GM19025 (cell line): ENCODE measurements at regions not wholly inside any gene's neighbourhood (a gene's known extent, or its start where the extent isn't known, plus 50 kb on each side); places are given as distances from the start of the nearest gene placed in this dataset.
"Not testable (repeated sequence)": the region's sequence is repeated elsewhere in the genome, so short reads cannot be mapped to it uniquely, and the experiment has no call there.

Experiments used
- ATAC-seq: cut with Tn5 transposase; IDR thresholded peaks from one replicate; pipeline ENCODE4 v1.9.1; 2021; ENCODE audit warnings: mild to moderate bottlenecking, low read depth, moderate library complexity; ENCODE audit not compliant: unreplicated experiment

DNA sequence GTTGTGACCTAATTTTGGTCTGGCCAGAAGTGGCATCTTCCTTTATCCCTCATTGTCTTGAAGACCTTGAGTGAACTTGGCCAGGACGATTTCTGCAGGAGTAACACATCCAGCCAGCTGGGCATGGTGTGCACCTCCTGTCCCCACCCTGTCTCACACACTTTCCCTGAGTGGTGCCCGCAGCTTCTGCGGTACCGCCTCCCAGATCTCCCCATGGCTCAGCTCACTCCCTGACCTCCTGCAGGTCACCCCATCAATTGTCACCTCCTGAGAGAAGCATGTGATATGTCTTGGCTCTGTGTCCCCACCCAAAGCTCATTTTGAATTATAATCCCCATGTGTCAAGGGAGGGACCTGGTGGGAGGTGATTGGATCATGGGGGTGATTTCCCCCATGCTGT, 50.2 kb upstream of the TP53I11 start:
- ATAC-seq, result no peak

DNA sequence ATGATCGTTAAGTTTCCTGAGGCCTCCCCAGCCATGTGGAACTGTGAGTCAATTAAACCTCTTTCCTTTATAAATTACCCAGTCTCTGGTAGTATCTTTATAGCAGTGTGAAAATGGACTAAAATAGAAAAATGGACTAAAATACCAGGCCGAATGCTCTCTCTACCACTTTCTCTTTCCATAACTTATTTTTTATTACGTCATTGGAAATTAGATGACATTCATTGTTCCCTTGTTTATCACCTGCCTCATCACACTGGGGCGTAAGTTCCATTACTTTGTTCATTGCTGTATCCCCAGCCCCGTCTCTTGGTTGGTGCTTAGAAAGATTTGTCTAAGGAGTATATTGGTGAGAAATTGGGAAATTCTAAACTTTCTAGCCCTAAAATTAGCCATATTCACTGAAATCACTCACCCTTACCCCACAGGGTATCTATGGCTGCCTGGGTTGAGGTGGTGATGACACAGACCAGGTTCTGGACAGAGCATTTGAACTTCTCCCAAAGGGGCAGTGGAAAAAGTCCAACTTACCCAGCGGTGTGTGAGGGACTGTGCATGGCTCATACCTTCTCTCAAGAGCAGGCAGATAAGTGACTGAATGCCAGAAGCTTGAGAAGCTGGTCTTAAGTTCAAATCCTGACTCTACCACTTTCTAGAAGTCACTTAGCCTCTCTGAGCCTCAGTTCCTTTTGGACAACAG, 50.9 kb upstream of the TP53I11 start:
- no peak for ATAC-seq

DNA sequence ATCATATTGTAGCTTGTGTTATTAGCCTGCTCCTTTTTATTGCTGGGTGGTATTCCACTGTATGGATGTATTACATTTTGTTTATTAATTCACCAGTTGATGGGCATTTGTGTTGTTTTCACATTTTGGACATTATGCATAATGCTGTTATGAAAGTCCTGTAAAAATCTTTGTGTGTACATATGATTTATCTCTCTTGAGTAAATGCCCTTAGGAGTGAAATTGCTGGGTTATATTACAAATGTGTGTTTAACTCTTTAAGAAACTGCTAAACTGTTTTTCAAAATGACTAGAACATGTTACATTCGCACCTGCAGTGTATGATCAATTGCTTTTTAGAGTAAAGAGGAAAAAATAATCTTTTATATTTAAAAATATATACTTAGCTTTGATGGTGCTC, 54.4 kb upstream of the TP53I11 start:
- no peak for ATAC-seq

DNA sequence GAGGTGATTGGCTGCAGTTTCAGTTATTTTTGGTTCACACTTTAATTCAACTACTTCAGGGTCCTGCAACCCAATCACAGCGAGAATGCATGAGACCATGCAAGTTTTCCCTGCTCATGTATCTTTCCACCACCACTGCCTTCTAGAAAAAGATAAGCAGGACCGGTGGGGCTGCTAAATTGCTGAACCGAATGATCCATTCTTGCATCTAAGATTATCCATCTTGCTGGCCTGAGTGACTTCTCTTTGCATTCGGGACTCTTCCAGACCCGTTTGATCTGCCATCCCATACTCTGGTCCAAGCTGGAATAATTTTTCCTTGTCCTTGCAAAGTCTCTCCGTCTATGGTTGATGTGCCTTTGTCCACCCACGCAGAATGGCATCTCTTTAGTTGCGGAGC, 56.3 kb upstream of the TP53I11 start:
- no peak for ATAC-seq

DNA sequence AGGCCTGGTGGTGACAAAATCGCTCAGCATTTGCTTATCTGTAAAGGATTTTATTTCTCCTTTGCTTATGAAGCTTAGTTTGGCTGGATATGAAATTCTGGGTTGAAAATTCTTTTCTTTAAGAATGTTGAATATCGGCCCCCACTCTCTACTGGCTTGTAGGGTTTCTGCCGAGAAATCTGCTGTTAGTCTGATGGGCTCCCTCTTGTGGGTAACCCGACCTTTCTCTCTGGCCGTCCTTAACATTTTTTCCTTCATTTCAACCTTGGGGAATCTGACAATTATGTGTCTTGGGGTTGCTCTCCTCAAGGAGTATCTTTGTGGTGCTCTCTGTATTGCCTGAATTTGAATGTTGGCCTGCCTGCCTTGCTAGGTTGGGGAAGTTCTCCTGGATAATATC, 65.3 kb upstream of the TP53I11 start:
- not testable (repeated sequence) for ATAC-seq

DNA sequence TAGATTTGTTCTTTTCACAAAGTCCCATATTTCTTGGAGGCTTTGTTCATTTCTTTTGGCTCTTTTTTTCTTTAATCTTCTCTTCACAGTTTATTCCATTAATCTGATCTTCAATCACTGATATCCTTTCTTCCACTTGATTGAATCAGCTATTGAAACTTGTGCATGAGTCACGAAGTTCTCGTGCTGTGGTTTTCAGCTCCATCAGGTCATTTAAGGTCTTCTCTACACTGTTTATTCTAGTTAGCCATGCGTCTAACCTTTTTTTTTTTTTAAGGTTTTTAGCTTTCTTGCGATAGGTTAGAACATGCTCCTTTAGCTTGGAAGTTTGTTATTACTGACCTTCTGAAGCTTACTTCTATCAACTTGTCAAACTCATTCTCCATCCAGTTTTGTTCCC, 65.8 kb upstream of the TP53I11 start:
- ATAC-seq, result not testable (repeated sequence)

DNA sequence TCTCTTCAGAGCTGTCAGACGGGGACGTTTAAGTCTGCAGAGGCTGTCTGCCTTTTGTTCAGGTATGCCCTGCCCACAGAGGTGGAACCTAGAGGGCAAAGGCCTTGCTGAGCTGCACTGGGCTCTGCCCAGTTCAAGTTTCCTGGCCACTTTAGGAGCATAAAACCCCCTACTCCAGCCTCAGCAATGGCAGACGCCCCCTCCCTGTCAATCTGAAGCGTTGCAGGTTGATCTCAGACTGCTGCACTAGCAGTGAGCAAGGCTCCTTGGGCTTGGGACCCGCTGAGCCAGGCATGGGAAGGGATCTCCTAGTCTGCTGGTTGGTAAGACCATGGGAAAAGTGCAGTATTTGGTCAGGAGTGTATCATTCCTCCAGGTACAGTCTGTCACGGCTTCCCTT, 66.6 kb upstream of the TP53I11 start:
- ATAC-seq, result no peak

DNA sequence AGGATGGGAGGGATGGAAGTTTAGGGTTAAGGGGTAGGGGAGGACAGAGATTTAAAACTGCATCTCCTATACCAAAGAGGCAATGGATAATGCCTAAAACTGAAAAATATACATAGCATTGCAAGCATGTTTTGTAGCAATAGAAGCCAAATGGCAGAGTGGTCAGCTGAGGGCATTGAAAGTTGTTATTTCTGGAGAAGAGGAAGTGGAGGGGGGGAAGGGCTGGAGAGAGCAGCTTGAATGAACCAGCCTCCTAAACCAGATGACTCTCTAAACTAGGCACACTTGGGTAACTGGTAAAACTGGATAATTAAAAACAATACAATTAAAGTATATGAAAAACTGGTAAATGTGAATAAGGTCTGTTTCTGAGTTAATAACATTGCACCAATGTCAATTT, 70.3 kb upstream of the TP53I11 start:
- no peak for ATAC-seq

DNA sequence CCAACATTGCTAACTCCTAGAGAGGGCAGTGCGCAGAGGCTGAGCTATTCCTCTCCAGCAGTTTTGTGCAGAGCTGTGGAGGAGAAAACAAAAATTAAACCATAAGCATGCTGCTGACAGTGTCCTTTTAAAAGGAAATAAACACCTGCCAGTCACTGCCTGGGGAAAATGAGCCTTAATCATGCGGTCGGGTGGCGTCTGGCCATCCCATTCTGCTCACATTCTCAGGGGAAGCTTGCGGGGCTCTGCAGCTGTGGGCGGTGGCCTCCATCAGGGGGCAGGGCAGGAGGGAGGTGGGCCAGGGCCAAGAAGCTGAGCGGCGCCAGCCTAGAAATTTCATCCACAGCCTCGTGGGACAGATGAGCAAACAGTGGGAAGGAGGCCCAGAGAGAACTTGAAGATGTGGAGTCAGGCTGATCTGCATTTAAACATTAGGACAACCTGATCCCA, 71.0 kb upstream of the TP53I11 start:
- no peak for ATAC-seq

DNA sequence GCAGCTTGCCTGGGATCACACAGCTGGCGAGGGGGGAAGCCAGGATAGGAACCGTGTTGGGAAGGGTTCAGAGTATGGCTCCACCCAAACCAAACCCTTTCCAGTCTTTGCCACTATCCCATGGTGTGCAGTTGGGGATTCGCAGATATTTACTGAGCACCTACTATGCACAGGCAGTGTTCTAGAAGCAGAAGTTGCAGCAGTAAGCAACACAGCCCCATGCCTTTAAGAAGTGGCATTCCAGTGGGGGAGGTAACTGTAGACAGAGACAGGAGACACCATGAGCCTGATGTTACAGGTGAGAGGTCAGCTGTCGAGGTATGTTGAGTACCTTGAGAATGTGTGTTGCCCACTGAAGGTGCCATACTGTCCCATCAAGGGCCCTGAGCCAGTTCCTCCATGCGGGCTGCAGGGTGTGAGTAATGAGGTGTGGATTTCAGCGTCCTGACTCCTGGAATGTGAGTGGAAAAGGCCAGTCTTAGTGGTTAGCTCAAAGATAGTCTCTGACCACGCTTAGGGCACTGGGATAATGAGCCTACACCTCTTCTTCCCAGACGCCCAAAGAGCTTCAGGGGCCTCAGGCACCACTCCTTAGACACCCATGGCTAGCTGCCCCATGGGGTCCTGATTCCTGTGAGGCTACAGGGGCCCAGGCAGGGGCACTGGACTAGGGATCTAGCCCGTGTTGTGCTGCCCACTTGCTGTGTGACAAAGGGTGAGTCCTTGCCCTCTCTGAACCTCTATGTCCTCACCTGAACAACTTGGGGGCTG, 71.8 kb upstream of the TP53I11 start:
- ATAC-seq, result no peak

DNA sequence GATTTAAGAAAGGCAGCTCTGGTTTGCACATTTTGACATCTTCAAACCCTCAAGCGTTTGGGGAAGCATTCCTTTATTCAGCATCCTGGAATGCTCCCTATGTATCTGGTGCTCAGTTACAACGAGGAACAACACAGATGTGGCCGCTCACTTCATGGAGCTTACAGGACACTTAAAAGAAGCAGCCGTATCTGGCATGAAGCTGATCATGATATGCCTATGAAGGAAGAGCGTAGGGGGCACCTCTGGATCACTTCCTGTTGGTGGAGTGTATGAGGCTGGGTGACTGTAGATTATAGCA, 72.3 kb upstream of the TP53I11 start:
- no peak for ATAC-seq

DNA sequence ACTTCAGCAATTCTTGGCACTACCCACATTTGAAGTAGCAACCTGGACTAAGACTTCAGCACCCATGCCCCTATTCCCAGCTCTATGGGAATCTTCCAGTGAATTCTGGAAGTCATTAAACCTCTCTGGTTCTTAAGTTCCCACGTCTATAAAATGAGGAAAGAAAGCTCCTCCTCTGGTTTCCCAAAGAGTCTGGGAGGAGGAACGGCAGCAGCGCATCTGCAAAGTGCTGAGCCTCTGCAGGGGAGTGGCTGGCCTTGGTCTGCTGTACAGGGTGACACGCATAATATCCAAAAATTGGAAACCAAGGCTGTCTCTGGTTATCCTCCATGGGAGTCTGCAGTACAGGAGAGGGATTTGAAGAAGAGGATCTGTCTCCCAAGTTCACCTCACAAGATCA, 73.6 kb upstream of the TP53I11 start:
- no peak for ATAC-seq

DNA sequence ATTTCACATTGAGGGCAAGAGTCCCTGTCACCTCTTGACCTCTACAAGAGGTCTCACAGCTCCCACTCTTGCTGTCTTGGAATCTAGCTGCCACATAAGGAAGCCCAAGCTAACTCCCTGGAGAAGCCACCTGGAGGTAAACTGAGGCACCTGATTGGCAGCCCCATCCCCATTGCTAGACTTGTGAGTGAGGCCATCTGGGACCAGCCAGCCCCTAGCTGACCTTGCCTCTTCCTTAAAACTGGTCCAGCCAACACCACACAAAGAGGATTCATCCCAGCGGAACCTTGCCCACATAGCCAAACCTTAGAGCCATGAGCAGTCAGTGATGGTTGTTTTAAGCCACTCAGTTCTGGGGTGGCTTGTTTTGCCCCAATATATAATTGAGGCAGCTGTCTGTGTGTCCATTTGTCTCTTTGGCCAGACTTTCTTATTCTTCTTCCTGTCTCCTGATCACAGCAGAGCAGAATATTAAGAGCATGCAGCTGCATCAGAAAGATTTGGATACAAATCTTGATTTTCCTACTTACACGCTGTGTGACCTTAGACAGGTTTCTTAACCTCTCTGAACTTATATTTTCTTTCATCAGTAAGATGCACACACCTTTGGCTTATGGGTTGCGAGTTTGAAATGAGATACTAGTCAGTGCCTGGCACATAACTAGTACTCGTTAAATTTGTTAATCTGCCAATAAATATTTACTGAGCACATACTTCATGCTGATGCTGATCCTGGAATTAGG, 74.3 kb upstream of the TP53I11 start:
- no peak for ATAC-seq

DNA sequence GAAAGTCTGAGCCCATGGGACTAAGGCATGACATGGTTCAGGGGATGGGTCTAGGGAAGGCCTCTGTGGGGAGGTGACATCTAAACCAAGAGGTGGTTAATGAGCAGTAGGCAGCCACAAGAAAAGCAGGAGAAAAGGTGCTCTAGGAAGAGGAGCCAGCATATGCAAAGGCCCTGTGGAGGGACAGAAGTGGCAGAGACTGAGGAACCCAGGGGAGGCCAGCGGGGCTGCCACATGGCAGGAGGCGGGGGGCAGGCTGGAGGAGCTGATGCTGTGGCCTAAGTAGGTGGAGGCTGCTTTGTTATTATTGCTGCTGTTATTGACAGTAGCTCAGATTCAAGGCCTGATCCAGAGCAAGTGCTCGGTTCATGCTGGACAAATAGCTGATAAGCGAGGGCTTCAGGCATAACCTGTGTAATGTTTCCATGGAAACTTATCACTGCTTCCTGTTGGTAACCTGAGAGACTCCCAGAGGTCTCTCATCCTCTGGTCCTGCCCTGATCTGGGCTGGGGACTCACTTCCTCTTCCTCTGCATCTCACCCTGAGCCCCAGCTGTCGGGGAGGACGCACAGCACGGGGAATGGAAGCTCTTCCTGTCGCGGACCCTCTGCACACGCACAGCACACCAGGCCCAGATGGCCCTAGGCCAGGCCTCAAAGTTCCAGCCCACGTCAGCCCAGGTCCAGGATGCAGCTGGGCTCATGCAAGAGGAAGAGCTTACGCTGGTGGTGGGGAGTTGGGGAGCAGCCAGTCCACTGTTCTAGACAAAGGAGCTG, 75.2 kb upstream of the TP53I11 start:
- no peak for ATAC-seq

DNA sequence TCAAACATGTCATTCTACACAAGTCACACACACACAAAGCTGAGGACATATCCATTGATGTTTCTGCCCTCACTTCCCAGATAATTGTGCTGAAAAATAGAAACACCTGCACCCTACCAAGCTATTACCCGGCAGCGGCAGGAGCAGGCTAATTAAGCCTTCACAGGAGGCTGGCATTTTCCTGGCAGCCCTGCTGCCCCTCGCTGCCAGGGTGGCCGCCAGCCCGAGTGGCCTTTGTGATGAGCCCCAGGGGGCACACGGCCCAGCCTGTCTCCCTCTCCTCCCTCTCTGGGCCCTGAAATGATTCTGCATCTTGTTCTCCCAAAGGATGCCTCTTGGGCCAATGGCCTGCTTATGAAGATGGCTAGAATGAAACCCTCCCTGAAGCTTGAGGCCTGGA, 76.2 kb upstream of the TP53I11 start:
- ATAC-seq, result no peak

DNA sequence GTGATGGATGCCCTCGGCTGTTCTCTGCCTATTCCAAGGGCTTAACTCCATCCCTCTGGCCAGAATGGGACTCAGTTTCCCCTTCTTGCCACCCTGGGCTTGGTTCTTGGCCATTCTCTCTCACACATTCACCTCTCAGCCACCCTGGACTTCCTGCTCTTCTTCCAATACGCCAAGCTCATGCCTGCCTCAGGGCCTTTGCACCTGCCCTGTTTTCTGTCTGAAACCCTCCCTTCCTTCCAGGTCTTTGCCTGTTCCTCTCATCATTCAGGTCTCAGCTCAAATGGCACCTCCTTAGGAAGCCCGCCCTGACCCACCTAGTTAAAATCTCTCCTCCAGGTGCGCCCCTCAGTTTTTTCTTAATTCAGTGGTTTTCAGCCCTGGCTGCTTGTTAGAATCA, 76.6 kb upstream of the TP53I11 start:
- ATAC-seq, result no peak

DNA sequence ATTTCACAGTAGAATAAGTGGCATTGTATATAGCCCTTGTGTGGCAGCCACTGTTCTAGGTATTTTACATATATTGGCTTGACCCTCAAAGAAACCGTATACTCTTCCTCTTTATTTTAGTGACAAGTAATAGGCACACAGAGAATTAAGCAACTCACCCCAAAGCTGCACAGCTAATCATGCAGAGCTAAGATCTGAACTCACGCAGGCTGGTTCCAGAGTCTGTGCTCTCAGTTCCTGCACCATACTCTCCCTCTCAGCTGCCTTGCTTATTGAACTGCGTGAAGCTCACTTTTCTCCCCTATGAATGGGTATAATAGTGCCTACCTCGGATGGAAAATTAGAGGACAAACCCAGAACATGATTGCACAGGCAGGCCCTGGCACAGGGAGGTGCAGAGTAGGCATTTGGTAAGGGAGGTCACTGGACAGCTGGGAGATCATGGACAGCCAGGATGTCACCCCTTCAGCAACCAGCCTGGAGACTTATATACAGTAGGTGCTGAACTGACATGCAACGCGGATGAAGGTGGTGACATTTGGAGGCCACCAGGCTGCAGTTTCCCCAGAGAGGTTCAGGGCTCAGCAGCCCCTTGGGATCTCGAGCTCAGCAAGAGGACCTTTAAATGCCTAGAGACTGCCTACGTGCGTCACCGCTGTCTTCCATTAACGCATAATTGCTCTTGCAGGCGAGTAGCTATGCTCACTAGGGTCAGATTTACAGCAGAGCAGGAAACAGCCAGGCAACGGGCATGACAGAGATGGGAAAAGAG, 78.4 kb upstream of the TP53I11 start:
- no peak for ATAC-seq

DNA sequence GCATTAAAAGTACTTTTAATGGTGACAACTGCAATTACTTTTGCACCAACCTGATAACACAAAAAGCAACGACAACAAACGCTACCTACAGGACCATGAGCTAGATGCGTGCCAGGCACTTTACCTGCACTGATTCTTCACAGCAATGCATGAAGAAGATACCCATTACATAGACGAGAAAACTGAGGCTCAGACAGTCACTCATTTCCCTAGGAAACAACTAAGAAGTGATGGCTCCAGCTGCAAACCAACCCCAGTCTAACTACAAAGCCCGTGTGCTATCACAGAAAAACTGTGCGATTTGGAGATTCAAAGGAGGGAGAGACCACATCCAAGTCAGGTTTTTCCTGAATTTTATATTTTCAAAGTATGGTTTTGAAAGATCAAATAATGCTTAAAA, 80.1 kb upstream of the TP53I11 start:
- no peak for ATAC-seq

DNA sequence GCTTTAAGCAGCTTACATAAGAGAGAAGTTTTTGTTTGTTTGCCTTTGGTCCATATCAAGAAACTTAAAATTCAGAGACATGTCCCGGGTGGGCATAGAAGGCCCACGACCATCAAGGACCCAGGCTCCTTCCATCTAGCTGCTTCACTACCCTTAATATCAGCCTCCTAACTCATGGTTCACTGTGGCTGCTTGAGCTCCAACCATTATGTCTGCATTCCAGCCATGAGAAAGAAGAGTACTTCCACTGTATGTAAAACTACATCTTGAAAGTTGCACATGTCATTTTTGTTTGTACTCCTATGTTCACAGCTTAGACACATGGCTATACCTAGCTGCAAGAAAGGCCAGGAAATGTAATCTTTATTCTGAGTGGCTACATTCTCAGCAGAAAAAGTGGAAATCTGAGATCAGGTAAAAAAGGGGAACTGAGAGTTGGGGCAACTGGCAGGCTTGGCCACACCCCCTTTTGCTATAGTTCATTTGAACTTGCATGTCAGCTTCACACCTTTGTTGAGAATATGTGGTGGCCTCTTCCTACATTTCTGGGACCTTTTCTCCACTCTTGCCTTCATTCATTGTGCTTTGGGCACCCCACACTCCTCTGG, 81.3 kb upstream of the TP53I11 start:
- peak; percentile 85 for ATAC-seq

DNA sequence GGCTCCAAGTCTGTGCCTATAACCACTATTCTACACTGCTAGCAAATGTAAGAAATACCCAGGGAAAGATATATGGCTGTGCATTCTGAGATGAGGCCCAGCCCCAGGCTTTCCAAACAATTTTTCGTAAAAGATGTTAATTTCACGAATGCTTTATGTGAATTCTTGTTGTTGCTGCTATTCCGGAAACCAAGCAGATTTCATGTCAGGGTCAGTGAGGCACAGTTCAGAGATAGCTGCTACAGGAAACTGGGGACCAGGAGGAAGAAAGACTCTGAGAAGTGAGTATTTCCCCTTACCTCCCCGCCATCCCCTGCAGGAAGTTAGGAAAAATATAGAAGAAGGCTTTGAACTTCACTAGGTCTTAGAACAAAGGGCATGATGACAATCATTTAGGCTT, 84.7 kb upstream of the TP53I11 start:
- no peak for ATAC-seq
